ENCODE measurements at regions not wholly inside any gene's neighbourhood (a gene's known extent, or its start where the extent isn't known, plus 50 kb on each side); places are given as distances from the start of the nearest gene placed in this dataset.
A peak's percentile ranks its signal among the peaks of the same experiment; 100 is the strongest.
"Not testable (repeated sequence)": the region's sequence is repeated elsewhere in the genome, so short reads cannot be mapped to it uniquely, and the experiment has no call there.

GRCh38 chr2:189350540-189351209, 90.6 kb upstream of the WDR75 start:
- H3K4me3 ChIP-seq (ENCODE audit: low read depth, low read length), result no peak overlapping the region
- peak; percentile 99 for DNase-seq (ENCODE audit: low read depth)
- in situ Hi-C loops (cut with HindIII; ENCODE audit: low sequenced_read_pairs), result no loop called here
- TF ChIP-seq CTCF (IDR thresholded peaks at IDR 0.05; ENCODE audit: low read depth, low read length, missing control alignments), result no peak

- in situ Hi-C loops (cut with HindIII; ENCODE audit: low sequenced_read_pairs); H3K4me3 ChIP-seq (ENCODE audit: low read depth, low read length); DNase-seq (ENCODE audit: low read depth): not testable (repeated sequence)
Observed at GRCh38 chr2:189351933-189352332, 89.3 kb upstream of the WDR75 start.

- peak; percentile 55 for DNase-seq (ENCODE audit: low read depth)
- H3K4me3 ChIP-seq (ENCODE audit: low read depth, low read length); in situ Hi-C loops (cut with HindIII; ENCODE audit: low sequenced_read_pairs): not testable (repeated sequence)
Observed at GRCh38 chr2:189357375-189357774, 83.9 kb upstream of the WDR75 start.

- no peak for DNase-seq (ENCODE audit: low read depth)
- in situ Hi-C loops (cut with HindIII; ENCODE audit: low sequenced_read_pairs), result no loop called here
- TF ChIP-seq CTCF (IDR thresholded peaks at IDR 0.05; ENCODE audit: low read depth, low read length, missing control alignments), result no peak
- no peak overlapping the region for H3K4me3 ChIP-seq (ENCODE audit: low read depth, low read length)
Observed at GRCh38 chr2:189360861-189361260, 80.4 kb upstream of the WDR75 start.

- no peak for DNase-seq (ENCODE audit: low read depth)
- in situ Hi-C loops (cut with HindIII; ENCODE audit: low sequenced_read_pairs), result no loop called here
- TF ChIP-seq CTCF (IDR thresholded peaks at IDR 0.05; ENCODE audit: low read depth, low read length, missing control alignments), result no peak
- H3K4me3 ChIP-seq (ENCODE audit: low read depth, low read length), result no peak overlapping the region
Observed at GRCh38 chr2:189362283-189362682, 79.0 kb upstream of the WDR75 start.

- no peak for TF ChIP-seq CTCF (IDR thresholded peaks at IDR 0.05; ENCODE audit: low read depth, low read length, missing control alignments)
- no peak for DNase-seq (ENCODE audit: low read depth)
- H3K4me3 ChIP-seq (ENCODE audit: low read depth, low read length), result no peak overlapping the region
- in situ Hi-C loops (cut with HindIII; ENCODE audit: low sequenced_read_pairs), result no loop called here
Observed at GRCh38 chr2:189363559-189363958, 77.7 kb upstream of the WDR75 start.

- TF ChIP-seq CTCF (IDR thresholded peaks at IDR 0.05; ENCODE audit: low read depth, low read length, missing control alignments), result no peak
- DNase-seq (ENCODE audit: low read depth), result no peak
- H3K4me3 ChIP-seq (ENCODE audit: low read depth, low read length), result no peak overlapping the region
- in situ Hi-C loops (cut with HindIII; ENCODE audit: low sequenced_read_pairs), result no loop called here
Observed at GRCh38 chr2:189364607-189365006, 76.7 kb upstream of the WDR75 start.

GRCh38 chr2:189366349-189366748, 74.9 kb upstream of the WDR75 start:
- in situ Hi-C loops (cut with HindIII; ENCODE audit: low sequenced_read_pairs), result no loop called here
- no peak for TF ChIP-seq CTCF (IDR thresholded peaks at IDR 0.05; ENCODE audit: low read depth, low read length, missing control alignments)
- H3K4me3 ChIP-seq (ENCODE audit: low read depth, low read length), result no peak overlapping the region
- no peak for DNase-seq (ENCODE audit: low read depth)
